AG04450 (cell line): ENCODE measurements at regions not wholly inside any gene's neighbourhood (a gene's known extent, or its start where the extent isn't known, plus 50 kb on each side); places are given as distances from the start of the nearest gene placed in this dataset.

Experiments used
- CTCF ChIA-PET: fragments of 300-600, 350-600 bp; formaldehyde crosslinking; extraction: SDS; loops from one replicate; lab custom pipeline; 2022; ENCODE audit warnings: antibody characterized with exemption, inconsistent platforms; lab: Charles Lee
- POLR2A ChIA-PET: fragments of 350-600 bp; formaldehyde crosslinking; extraction: SDS; loops from one replicate; lab custom pipeline; 2021; ENCODE audit warnings: antibody characterized with exemption, inconsistent platforms; lab: Yijun Ruan, JAX
- DNase-seq: peaks from one replicate; pipeline ENCODE4 v3.0.0-alpha.2; 2011; ENCODE audit warnings: low read depth, low spot score
- H3K27ac ChIP-seq: one replicate; pipeline ENCODE4 v1.5.1; 2012; ENCODE audit warnings: low read depth, low read length, control low read depth
- H3K27me3 ChIP-seq: one replicate; pipeline ENCODE4 v1.6.0; 2012; ENCODE audit warnings: low read length; ENCODE audit not compliant: control insufficient read depth, insufficient read depth
- H3K4me3 ChIP-seq: 2 replicates; pipeline ENCODE4 v1.5.1; 2011; ENCODE audit warnings: mild to moderate bottlenecking, low read depth, low read length, control low read depth
- H3K9me3 ChIP-seq: 2 replicates; pipeline ENCODE4 v1.5.1; 2012; ENCODE audit warnings: low read length; ENCODE audit not compliant: control insufficient read depth, insufficient read depth
- TF ChIP-seq, protein P1 (sequence below): IDR thresholded peaks from 2 replicates; pipeline ENCODE4 v1.5.1; 2011; ENCODE audit warnings: low read depth, low read length, control low read depth, inconsistent platforms

DNA sequence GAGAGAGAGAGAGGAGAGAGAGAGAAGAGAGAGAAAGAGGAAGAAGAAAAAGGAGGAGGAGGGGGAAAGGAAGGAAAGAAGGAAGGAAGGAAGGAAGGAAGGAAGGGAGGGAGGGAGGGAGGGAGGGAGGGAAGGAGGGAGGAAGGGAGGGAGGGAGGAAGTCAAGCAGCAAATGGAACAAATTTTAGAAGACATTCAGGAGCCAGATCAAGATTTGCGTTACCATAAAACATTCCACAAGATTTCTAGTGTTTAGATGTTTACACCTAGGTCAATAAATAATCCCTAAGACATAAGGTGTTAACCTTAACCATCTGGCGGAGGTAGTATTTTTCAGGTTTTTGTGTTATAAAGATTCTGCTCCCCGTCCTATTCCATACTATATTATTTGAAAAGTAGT is 1320.1 kb upstream of the PRMT6 start:
- H3K27ac ChIP-seq: no peak overlapping the region
- peaks cover 4% of the 10 kb centered on the region for H3K9me3 ChIP-seq
- CTCF ChIA-PET: no interaction called here
- POLR2A ChIA-PET: no interaction called here
- no peaks in the 10 kb centered on the region for H3K27me3 ChIP-seq
- no peak overlapping the region for H3K4me3 ChIP-seq
- DNase-seq: no peak
- TF ChIP-seq, protein P1, sequence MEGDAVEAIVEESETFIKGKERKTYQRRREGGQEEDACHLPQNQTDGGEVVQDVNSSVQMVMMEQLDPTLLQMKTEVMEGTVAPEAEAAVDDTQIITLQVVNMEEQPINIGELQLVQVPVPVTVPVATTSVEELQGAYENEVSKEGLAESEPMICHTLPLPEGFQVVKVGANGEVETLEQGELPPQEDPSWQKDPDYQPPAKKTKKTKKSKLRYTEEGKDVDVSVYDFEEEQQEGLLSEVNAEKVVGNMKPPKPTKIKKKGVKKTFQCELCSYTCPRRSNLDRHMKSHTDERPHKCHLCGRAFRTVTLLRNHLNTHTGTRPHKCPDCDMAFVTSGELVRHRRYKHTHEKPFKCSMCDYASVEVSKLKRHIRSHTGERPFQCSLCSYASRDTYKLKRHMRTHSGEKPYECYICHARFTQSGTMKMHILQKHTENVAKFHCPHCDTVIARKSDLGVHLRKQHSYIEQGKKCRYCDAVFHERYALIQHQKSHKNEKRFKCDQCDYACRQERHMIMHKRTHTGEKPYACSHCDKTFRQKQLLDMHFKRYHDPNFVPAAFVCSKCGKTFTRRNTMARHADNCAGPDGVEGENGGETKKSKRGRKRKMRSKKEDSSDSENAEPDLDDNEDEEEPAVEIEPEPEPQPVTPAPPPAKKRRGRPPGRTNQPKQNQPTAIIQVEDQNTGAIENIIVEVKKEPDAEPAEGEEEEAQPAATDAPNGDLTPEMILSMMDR: no peak

DNA sequence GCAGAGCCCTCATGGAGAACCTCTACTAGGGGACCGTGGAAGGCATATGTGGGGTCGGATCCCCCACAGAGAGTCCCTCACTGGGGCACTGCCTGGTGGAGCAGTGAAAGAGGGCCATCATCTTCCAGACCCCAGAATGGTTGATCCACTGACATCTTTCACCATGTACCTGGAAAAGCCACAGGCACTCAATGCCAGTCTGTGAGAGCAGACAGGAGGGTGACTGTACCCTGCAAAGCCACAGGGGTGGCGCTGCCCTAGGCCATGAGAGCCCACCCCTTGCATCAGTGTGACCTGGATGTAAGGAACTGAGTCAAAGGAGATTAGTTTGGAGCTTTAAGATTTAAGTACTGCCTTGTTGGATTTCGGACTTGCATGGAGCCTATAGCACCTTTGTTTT is 1276.7 kb upstream of the PRMT6 start:
- DNase-seq: no peak
- Histone ChIP-seq H3K9me3 (peaks cover 6% of the 10 kb centered on the region; the same call in 1 of the 2 replicates), H3K27ac (no peak overlapping the region), H3K27me3 (no peaks in the 10 kb centered on the region), H3K4me3 (no peak overlapping the region)
- POLR2A ChIA-PET: no interaction called here
- TF ChIP-seq, protein P1: no peak
- CTCF ChIA-PET: no interaction called here

DNA sequence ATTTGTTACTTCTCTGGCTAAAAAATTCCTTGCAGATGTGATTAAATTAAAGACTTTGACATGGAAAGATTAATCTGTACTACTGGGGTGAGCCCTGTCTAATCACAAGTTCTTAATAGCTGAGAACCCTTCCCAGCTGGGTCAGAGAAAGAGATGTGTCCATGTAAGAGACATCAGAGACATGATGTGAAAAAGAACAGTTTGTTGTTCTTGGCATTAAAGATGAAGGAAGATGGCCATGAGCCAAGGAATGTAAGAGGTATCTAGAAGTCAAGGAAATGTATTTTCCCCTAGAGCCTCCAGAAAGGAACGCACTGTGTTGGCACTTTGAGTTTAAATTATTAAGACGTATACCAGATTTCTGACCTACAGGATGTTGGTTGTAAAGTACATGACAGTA is 1271.5 kb upstream of the PRMT6 start:
- no peak for DNase-seq
- CTCF ChIA-PET: no interaction called here

DNA sequence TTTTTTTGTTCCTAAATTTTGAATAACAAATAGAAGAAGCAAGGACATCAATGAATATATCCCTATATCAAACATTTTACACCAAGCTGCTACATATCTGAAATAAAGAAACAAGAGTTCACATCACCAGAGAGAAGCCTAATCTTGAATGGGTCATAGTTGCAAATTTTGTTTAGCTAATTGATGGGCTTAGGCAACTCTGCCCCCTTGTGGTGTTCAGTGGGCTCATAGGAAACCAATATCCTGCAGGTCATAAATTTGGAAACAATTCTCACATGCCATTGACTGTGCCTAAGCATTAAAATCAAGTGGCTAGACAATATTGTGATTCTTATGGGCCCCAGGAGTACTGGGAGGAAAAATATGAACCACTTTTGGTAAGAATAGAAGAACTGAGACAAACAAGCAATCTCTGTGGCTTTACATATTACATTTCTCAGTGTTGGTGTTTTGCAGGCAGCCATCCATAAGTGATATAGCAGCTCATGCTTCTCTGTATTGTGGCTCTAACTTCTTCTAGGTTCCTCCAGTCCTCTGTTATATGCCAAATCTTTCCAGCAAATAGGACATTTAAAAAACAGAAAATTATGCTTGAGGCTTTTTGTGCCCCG is 1262.8 kb upstream of the PRMT6 start:
- H3K9me3 ChIP-seq: peaks cover 9% of the 10 kb centered on the region
- CTCF ChIA-PET: no interaction called here
- no peaks in the 10 kb centered on the region for H3K27me3 ChIP-seq
- no peak for DNase-seq
- H3K27ac ChIP-seq: no peak overlapping the region
- TF ChIP-seq, protein P1: peak; percentile 22; the same call in 1 of the 2 replicates
- POLR2A ChIA-PET: no interaction called here
- no peak overlapping the region for H3K4me3 ChIP-seq

More for the DNA sequence above, 1271.5 kb upstream of the PRMT6 start:
- POLR2A ChIA-PET: no interaction called here
- H3K27me3 ChIP-seq: no peaks in the 10 kb centered on the region
- no peak overlapping the region for H3K4me3 ChIP-seq
- TF ChIP-seq, protein P1: no peak
- H3K27ac ChIP-seq: no peak overlapping the region
- H3K9me3 ChIP-seq: no peaks in the 10 kb centered on the region; the same call in 1 of the 2 replicates

DNA sequence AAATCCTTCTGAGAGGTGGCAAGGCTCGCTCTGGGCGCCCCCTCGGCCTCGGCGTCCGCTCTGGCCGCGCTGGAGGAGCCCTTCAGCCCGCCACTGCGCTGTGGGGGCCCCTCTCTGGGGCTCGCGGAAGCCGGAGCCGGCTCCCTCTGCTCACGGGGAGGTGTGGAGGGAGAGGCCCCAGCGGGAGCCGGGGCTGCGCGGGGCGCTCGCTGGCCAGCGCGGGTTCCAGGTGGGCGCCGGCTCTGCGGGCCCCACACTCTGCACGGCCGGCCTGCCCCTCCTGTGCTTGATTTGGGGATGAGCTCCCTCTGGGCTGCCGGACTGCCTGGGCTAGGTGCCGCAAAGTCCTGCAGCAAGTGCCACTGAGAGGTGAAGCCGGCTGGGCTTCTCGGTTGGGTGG is 1260.7 kb upstream of the PRMT6 start:
- ChIA-PET CTCF (no interaction called here), POLR2A (no interaction called here)
- H3K27ac ChIP-seq: no peak overlapping the region
- no peak overlapping the region for H3K4me3 ChIP-seq
- H3K9me3 ChIP-seq: peaks cover 14% of the 10 kb centered on the region
- TF ChIP-seq, protein P1: no peak
- no peak for DNase-seq
- H3K27me3 ChIP-seq: no peaks in the 10 kb centered on the region
